CD4-positive, alpha-beta T cell treated with Interferon gamma for 1 hour (primary cell): ENCODE measurements at regions not wholly inside any gene's neighbourhood (a gene's known extent, or its start where the extent isn't known, plus 50 kb on each side); places are given as distances from the start of the nearest gene placed in this dataset.
"Not testable (repeated sequence)": the region's sequence is repeated elsewhere in the genome, so short reads cannot be mapped to it uniquely, and the experiment has no call there.

Experiments
- DNase-seq: peaks from one replicate; pipeline ENCODE4 v3.0.0-alpha.2; 2020

DNA sequence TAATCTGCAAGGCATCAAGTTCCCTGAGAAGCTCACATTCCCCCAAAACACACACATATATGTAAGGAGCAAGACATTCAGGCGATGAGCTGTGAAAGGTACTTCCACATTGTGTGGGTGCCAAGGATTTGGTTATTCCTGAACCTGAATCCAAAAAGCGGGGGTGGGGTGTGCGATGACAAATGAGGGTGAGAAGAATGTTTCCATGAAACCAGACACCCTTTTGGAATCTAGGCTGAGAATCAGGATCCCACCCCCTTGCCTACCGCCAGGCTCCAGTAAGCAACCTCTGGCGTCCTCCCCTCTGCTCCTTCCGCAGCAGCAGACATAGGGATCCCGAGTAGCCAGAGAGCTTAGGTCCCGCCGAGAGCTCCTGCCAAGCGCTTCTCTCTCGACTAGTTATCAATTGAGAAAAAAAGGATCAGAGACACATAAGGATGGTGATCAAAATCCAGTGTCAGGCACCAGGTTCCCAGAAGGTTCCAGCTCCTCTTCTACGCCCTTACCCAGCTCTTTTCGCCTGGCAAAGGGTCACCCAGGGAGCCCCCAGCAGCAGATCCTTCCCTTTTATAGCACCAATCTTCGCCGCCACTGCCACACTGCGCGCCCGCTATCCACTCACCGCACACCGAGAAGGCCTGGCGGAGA lies 191.1 kb downstream of the USP22 start:
- not testable (repeated sequence) for DNase-seq

DNA sequence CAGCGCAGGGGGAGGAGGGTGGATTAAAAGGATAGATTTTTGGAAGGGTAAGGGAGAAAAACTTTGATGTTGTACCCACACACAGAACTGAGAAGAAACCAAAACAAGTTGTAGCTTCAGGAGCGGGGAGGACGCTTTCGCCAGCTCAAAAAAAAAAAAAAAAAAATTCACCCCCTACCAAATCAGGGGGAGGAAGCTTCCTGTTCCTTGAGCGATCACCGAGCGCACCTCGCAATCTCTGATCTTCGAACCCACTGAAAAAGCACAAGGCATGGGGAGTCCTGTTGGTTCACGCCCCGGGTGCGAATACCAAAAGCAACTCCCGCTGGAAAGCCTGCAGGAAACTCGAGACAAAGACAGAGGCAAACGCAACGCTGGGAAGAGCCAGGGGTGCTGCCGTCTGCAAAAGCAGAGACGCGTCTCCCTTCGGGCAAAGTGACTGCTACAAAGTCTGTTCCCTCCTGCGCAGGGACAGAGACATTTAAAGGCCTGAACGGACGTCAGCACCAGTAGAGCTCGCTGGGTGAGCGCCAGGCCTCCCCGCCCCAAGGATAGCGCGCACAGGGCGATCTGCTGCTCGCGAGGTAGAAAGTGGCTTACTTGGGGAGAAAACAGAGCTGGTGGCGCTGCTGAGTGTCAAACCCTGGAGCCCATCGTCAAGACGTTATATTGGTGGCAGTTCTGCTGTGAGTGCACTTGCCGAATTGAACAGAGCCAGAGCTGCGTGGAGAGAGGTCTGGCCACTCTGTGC lies 190.4 kb downstream of the USP22 start:
- no peak for DNase-seq

DNA sequence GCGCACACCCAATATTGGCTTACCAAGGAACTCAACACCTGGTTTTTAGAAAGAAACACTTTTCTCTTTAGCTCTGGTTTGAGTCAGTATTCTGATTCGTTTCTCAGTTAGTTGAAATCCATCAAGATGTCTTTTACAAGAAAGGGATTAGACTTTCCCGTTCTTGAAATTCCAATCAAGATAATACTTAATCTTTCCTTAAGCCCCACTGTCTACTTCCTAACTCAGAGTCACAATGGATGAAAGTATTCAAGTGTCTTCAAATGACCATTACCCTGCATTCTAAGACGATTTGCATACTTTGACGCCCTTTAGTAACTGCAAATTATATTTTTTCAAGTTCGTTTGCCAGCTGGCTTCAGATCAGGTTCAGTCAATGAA lies 189.8 kb downstream of the USP22 start:
- DNase-seq: no peak

DNA sequence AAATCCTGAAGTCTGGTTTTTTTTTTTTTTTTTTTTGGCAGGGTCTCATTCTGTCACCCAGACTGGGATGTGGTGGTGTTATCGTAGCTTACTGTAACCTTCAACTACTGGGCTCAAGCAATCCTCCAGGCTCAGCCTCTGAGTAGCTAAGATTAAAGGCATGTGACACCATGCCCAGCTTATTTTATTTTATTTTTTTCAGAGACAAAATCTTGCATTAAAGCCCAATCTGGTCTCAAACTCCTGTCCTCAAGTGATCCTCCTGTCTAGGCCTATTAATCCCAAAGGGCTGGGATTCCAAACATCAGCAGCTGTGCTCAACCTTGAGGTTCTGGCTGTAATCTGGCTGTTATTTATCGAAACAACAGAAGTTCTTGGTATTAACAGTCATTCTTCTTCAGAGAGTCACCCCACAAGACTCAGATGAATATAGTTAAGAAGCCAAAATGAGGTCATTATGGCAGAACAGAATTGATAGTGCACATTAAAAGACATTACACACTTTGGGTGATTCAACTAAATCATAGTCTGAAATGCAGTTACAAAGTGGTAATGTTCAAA lies 186.8 kb downstream of the USP22 start:
- not testable (repeated sequence) for DNase-seq

DNA sequence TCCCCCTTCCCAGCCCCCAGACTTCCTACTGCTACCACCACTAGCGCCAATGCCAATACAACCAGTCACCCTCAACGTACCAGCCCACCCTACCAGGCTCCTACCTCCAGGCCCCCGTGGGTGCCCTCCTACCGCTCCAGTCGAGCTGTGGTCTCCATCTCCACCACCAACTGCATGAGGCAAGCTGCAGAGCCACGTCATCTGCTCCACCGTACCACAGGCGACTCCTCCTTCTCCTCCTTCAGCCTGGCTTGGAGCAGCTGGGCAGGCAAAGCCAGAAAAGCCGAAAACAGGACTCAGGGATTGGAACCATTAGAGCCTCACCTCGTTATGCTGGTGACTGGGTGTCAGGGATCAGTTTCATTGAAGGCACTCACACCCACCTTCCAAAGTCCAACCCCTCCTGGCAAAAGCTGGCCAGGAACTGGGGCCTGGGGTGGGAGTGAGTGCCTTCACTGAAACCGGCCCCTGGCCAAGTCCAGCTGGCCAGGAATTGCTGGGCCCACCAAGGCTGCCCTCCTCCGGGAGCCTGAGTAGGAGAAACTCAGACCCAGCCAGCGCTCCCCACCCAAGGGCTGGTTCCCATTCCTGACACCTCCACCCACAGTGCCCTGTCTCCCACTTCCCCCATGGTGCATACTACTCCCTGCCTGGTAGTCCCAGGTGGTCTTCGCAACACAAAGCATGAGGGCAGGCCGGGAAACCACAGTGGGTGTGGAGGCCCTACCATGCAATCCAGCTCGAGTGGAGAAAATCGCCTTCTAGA lies 176.2 kb downstream of the USP22 start:
- not testable (repeated sequence) for DNase-seq

DNA sequence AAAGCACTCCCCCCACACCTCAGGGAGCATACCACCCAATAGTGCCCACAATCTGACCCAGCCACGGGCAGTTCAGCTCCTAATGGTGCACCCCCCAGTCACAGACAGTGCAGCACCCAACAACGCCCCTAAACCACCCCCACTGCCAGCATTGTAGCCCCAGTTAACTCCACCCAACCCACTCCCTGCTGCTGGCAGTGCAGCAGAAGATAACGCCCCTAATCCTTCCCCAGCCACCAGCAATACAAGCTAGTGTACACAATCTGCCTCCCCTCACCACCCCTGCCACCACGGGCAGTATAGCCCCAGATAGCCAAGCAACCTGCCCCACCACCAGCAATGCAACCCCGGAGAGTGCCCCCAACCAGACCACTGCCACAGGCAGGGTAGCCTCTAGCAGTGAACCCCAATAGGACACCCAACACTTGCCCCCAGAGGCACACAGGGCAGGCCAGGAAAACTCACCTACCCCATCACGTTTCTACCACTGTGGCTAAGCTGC lies 175.3 kb downstream of the USP22 start:
- not testable (repeated sequence) for DNase-seq

DNA sequence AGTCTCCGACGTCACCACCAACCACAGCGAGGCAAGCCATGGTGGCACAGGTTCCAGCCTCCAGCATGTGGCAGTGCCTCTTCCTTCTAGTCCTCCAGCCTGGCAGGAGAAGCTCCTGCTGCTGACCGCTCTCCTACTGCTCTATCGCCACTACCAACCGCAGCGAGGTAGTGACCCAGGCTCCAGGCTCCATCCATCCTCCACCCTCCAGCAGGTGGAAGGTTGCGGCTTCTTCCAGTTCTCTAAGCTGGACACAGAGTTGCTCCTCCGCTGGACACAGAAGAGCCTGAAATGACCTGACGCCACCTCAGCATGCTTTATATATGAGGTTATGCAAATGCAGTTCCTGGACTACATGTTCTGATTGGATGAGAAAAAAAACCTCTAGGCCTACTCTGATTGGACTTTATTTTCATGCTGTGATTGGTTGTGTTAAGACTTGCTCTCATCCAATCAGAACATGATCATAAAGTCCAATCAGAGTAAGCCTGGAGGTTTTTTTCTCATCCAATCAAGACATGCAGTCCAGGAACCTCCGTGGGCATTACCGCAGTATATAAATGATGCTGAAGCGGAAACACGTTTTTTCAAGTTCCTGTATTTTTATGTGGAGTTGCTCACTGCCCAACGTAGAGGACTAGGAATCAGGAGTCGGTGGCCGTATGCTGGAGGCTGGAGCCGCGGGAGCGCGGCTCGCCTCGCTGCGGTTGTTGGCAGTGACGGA lies 174.7 kb downstream of the USP22 start:
- not testable (repeated sequence) for DNase-seq

DNA sequence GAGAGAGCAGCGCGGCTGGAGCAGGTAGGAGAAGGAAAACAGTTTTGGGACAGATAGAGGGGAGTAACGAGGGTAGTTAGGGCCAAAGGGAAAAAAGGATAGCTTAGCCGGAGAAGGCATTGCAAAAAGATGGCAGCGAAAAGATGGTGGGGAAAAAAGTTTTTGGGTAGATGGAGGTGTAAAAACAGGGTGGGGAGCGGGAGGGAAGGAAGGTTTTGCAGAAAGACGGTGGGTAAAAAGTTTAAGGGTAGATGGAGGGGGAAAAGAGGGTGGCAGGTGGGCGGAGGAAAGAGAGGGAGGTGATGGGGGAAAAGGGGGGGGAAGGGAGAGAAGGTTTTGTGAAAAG lies 174.2 kb downstream of the USP22 start:
- DNase-seq: not testable (repeated sequence)

DNA sequence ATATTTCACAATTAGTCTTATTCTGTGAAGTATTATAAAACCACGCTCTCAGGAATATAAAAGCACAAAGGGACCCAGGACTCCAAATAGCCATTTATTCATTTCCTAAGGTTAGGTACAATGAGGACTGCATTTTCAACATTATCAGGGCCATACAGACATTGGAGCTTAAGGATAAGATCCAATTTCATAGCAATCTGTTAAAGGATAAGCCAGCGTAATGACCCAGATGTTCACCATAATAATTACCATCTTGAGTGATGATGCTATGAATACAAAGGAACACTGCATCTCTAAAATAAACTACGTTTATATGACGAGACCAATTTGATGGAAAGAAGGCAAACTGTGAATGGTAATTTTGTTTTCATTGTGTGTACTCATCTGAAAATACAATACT lies 169.6 kb downstream of the USP22 start:
- not testable (repeated sequence) for DNase-seq

DNA sequence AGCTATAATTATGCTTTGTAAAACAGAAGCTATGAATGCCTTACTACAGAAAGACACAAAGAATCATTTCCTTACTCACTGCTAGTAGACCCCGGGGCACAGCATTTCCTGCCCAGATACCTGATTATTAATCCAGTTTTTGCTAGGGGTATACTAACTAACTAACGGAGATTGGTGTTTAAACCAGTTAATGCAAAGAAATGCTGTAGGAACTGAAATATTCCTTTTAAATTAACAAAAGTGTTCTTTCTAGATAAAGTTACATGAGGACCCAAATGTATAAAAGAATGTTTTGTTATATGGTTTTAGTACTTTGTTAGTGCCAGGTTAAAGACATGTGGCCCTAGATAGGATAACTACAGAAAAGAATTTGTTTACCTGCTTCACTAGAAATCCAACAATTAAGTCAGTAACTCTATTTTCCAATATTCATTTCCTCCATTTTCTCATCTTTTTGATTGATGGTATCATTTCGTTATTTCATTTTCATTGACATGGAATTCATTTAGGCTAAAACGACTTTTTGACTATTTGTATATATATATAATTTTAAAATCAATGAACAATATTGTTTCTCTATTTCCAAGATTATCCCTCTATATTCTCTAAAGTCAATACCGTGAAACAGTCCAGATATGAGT lies 169.0 kb downstream of the USP22 start:
- not testable (repeated sequence) for DNase-seq

DNA sequence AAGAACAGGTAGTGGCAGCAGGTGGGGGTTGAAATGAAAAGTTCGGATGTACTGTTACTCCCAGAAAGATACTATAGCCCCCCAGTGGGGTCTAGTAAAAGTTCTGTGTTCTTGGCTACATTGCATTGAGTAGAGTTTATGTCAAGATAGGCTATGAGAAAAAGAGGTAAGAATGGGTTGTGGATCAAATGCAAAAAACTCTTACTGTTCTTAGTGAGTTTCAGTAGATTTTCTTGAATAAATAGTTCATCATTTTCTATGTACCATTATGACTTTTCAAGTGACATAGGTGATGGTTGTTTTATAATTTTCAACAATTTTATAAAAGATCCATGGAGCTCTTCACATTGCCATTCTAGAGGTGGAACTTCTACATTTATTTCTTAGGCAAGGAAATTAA lies 165.4 kb downstream of the USP22 start:
- not testable (repeated sequence) for DNase-seq

DNA sequence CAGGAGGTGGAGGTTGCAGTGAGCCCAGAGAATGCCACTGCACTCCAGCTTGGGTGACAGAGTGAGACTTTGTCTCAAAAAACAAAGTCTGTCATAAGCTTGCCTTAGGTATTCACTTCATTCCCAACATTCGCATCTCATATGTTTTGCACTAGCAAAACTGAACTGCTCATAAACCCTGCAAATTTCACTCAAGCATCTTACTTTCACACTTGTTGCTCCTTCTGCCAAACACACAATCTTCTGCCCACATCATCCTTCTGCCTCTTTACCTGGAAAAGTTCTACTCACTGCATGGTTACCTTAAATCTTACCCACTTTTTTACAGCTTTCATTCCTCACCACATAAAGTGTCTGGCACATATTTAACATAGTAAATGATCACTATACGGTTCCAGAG lies 152.5 kb downstream of the USP22 start:
- DNase-seq: no peak

DNA sequence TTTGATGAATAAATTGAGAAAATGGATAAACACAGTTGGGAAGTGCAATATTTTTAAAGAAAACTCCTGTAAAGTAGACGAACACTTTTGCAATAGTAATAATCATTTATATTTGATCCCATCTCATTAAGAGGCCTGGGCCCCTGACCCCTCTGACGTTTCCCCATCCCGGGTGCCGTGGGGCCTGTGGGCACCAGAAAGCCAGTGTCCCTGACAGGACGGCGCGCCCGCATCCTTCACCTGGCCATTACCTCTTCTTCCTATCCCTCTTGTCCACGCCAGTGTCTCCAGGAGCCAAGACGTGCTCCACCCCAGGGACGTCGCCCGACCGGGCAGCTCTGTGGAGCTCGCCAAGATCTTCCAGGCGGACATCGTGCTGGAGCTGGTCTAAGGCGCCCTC lies 147.4 kb downstream of the USP22 start:
- DNase-seq: not testable (repeated sequence)

DNA sequence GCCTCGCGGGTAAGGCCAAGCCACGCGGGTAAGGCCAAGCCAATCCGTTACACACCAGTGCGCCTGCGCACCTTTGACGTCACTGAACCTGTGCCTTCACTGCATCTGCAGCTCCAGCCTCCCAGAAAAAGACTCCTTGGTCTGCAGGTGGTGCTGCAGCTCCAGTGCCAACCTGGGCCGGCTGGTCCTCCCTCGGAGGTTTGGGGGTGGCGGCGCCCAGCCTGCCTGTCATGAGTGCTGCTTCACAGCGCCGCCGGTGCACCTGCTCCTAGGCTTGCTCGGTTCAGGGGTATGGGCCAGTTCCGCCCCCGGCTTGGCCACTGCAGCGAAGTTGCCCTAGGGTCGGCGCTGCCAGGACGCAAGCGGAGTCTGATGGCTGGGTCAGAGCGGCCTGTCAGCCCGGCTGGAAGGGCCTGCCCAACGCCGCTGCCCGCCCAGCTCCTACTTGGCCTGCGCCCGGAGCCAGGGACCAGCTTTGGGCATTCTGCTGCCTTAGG lies 146.6 kb downstream of the USP22 start:
- DNase-seq: peak; percentile 74

DNA sequence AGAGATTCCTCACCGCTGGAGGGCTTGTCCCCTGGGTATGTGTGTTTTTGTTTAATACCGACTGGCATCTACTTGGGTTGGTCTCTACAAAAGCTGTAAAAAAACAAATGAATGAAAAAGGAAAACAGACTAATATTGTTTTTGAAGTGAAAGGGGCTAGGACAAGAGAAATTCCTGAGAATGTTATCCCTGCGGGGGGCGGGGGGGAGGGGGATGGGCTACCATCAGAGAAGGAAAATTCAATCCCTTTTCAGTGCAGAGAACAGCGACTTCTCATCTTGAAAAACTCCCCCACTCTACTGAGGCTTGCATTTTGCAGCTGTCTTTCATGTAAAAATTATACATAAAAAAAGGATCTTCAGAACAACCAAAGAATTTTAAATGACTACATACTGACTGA lies 144.1 kb downstream of the USP22 start:
- DNase-seq: not testable (repeated sequence)

DNA sequence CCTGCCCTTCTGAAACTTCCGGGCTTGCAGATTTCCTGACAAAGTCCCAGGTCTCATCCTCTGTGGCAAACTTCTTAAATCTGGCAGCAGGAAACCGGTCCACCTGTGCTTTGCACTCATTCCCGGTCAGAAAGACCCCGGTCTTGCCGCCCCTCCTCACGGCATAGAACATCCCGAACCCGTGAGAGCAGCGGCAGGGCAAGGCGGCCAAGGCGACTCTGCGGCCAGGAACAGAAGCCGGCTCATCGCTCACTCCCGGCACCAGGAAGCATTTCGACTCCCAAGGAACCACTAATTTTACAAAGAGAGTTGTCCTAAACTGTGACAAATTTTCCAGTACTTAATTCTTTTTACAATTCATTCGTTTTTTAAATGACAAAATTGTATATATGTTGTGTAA lies 140.3 kb downstream of the USP22 start:
- DNase-seq: not testable (repeated sequence)

DNA sequence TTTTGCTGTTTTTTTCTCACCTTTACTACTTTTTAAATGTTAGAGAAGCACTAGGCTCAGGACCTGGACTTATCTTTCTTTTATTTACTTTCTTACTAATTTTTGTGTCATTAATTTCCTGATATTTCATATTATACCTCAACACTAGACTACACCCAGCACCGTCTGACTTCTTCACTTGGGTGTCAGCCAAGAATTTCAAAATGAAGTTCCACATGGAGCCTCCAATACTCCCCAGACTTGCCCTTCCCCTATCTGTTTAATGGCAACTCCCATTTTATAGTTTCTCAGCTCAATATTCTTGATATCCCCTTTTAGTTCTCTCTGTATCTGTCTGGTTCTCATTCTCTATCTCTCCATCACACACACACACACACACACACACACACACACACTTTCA lies 139.3 kb downstream of the USP22 start:
- DNase-seq: not testable (repeated sequence)

DNA sequence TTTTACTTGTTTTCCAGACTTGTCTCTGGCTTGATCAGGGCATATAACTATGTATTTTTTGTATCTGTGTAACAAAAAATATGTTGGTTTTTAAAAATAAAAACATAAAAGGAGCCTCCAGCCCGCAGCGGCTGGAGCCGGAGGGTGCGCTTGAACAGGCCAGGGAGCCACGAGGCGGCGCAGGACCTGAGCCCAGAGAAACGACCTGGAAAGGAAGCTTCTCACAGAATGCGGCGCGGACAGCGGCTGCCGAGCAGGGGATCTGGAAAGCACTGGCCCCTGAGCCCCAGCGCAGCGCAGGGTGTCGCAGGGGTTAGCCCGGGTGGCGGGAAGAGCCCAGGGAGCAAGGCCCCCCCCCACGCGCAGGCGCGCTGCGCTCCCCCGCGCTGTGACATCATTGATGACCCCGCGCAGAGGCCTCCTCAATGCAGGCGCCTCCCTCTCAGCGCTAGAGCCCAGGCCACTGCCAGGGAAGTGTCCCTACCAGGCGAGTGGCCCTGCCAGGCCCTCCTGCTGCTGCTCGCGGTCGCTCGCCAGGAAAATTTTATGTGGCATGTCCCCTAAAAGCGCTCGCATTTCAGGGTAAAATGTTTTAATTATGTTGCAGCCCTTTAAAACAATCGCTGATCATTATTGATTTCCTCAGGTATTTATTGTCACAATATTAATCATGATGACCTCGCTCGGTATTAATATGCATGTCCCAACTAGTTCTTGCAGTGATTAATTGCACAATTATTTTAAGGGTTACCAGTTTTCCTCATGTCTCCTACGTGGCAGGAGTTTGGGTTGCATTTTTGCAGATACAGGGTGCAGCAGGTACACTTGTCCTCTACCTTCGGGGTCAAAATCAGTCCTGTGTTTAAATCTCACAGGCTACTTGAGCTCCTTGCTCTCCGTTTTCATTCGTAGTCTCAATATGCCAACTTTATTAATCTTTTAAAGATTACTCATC lies 134.2 kb downstream of the USP22 start:
- peak; percentile 81 for DNase-seq

DNA sequence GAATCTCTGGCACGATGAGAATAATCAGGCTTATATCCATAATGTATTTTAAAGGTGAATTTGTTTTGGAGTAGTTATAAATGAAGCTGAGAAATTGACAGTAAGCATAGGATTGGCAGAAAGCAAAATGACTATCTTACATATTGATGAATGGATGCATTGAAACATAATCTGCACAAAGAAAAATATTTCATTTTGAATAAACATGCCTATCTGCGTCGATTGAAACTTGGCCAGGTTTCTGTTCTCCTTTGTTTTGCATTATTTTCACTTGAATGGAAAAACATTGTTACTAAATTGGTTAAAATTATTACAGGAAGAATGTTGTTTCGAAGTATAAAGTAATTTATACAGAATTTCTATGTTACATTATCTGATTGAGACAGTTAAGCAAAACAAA lies 128.2 kb downstream of the USP22 start:
- no peak for DNase-seq

DNA sequence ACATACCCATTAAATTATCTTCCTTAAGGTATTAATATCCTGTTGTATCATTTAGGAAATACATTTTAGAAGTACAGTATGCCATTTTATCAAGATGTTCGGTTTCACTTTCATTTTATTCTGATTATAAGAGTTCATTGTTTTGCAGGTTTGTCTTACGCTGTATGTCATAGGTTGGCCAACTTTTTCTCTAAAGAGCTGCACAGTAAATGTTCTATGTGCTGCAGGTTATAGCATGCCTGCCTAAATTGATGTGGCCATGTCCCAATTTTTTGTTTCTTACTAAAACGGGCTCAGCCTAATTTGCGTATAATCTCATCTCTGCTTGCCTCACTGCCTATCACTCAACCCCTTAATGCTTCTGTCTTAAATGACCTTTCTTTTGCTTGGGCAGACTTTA lies 126.4 kb downstream of the USP22 start:
- DNase-seq: no peak
